ENCODE measurements at regions not wholly inside any gene's neighbourhood (a gene's known extent, or its start where the extent isn't known, plus 50 kb on each side); places are given as distances from the start of the nearest gene placed in this dataset.

DNA sequence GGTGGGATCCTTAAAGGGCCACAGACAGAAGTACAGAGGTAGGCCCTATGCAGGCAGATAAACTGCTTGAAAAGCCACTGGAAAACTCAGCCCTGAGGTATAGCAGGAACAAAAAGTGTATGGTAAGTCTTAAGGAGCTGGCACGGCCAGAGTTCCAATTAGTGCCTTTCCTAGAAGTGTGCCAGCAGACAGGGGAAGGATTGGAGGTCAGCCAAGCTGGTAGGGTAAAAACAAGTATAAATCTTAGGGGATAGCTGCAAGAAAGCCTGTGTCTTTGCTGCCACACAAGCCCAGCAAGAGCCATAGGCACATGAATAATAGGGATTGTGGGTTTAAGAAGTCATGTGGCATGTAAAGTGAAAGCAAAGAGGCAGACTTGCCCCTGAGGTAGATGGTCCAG lies 582.5 kb downstream of the PLOD2 start:
- POLR2A ChIA-PET (ENCODE audit: unreplicated experiment) = no interaction called here
- no peak overlapping the region for H2AFZ ChIP-seq
- no peak overlapping the region for H3K4me2 ChIP-seq
- DNase-seq = no peak
- BruUV-seq (replicated peaks) = no TSS peak
- H3K27me3 ChIP-seq (ENCODE audit: insufficient read depth, low read depth) = no peaks in the 10 kb centered on the region
- no peaks in the 10 kb centered on the region for H4K20me1 ChIP-seq (ENCODE audit: insufficient read depth)
- H3F3A ChIP-seq (ENCODE audit: insufficient read depth, low read depth) = no peaks in the 10 kb centered on the region
- CTCF ChIA-PET = no interaction called here
- intact Hi-C loops (cut with micrococcal nuclease; ENCODE audit: unreplicated experiment) = no loop called here
- TF ChIP-seq EZH2 (IDR thresholded peaks at IDR 0.05; ENCODE audit: low read depth) = no peak
- TF ChIP-seq, protein P1, sequence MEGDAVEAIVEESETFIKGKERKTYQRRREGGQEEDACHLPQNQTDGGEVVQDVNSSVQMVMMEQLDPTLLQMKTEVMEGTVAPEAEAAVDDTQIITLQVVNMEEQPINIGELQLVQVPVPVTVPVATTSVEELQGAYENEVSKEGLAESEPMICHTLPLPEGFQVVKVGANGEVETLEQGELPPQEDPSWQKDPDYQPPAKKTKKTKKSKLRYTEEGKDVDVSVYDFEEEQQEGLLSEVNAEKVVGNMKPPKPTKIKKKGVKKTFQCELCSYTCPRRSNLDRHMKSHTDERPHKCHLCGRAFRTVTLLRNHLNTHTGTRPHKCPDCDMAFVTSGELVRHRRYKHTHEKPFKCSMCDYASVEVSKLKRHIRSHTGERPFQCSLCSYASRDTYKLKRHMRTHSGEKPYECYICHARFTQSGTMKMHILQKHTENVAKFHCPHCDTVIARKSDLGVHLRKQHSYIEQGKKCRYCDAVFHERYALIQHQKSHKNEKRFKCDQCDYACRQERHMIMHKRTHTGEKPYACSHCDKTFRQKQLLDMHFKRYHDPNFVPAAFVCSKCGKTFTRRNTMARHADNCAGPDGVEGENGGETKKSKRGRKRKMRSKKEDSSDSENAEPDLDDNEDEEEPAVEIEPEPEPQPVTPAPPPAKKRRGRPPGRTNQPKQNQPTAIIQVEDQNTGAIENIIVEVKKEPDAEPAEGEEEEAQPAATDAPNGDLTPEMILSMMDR (conservative IDR thresholded peaks at IDR 0.05) = no peak
- no peaks in the 10 kb centered on the region for H3K79me2 ChIP-seq (ENCODE audit: low read depth)
- no peaks in the 10 kb centered on the region for H3K4me1 ChIP-seq (replicated peaks; ENCODE audit: insufficient read depth)
- H3K4me3 ChIP-seq = no peak overlapping the region
- H3K36me3 ChIP-seq (ENCODE audit: low read depth) = no peaks in the 10 kb centered on the region
- no peaks in the 10 kb centered on the region for H3K9me3 ChIP-seq (ENCODE audit: insufficient read depth, low read depth)
- H3K27ac ChIP-seq = no peak overlapping the region
- no peaks in the 10 kb centered on the region for H3K9me2 ChIP-seq (ENCODE audit: insufficient read depth)

DNA sequence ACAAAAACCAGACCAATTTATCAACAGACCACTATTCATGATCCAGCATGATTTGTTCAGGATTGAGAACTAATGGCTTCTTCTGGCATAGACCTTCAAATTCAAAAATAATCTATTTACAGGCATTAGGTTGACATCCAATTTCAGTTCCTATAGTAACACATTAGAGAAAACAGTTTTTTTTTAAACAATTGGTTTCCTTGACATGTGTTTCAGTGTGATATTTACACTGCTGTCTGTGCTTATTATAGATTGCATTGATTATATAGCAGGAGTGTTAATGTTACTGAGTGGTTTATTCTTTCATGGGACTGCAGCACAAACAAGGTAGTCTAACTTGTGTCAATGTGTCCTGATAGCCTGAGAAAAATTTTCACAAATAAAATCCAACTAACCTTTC lies 579.3 kb downstream of the PLOD2 start:
- Histone ChIP-seq H3K79me2 (ENCODE audit: low read depth) (no peaks in the 10 kb centered on the region), H3K4me2 (no peak overlapping the region), H3K27me3 (ENCODE audit: insufficient read depth, low read depth) (no peaks in the 10 kb centered on the region), H3K4me1 (replicated peaks; ENCODE audit: insufficient read depth) (no peaks in the 10 kb centered on the region), H3K4me3 (no peak overlapping the region), H3K36me3 (ENCODE audit: low read depth) (no peaks in the 10 kb centered on the region), H3K9me3 (ENCODE audit: insufficient read depth, low read depth) (no peaks in the 10 kb centered on the region), H4K20me1 (ENCODE audit: insufficient read depth) (no peaks in the 10 kb centered on the region), H3K27ac (no peak overlapping the region), H3F3A (ENCODE audit: insufficient read depth, low read depth) (no peaks in the 10 kb centered on the region), H2AFZ (no peak overlapping the region), H3K9me2 (ENCODE audit: insufficient read depth) (no peaks in the 10 kb centered on the region)
- CTCF ChIA-PET = no interaction called here
- no peak for DNase-seq
- POLR2A ChIA-PET (ENCODE audit: unreplicated experiment) = no interaction called here
- intact Hi-C loops (cut with micrococcal nuclease; ENCODE audit: unreplicated experiment) = no loop called here
- TF ChIP-seq EZH2 (IDR thresholded peaks at IDR 0.05; ENCODE audit: low read depth) = no peak
- TF ChIP-seq, protein P1 (conservative IDR thresholded peaks at IDR 0.05) = no peak
- BruUV-seq (replicated peaks) = no TSS peak

DNA sequence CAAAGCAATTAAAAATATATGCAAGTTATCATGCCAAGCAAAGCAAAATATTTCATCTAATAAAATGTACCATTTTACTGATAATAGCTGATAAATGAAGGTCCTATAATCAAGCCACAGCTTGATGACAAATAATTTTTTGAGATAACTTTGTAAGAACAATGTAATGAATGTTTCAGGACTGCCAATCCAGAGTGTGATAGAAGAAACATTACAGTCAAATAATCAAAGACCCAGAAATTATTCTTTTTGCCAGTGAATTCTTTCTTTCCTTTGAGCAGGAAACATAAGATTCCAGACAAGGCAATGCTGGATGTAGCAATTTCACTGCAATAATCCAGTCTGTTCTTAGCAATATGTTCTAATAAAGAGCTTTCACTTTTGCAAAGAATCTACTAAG lies 556.1 kb downstream of the PLOD2 start:
- Histone ChIP-seq H3K79me2 (ENCODE audit: low read depth) (no peaks in the 10 kb centered on the region), H4K20me1 (ENCODE audit: insufficient read depth) (no peaks in the 10 kb centered on the region), H3K27ac (no peak overlapping the region), H2AFZ (no peak overlapping the region; the same call in 1 of the 2 replicates), H3K36me3 (ENCODE audit: low read depth) (no peaks in the 10 kb centered on the region), H3K4me1 (replicated peaks; ENCODE audit: insufficient read depth) (no peaks in the 10 kb centered on the region), H3K4me2 (no peak overlapping the region), H3F3A (ENCODE audit: insufficient read depth, low read depth) (no peaks in the 10 kb centered on the region), H3K27me3 (ENCODE audit: insufficient read depth, low read depth) (no peaks in the 10 kb centered on the region), H3K9me3 (ENCODE audit: insufficient read depth, low read depth) (no peaks in the 10 kb centered on the region), H3K4me3 (no peak overlapping the region), H3K9me2 (ENCODE audit: insufficient read depth) (no peaks in the 10 kb centered on the region; the same call in 1 of the 2 replicates)
- CTCF ChIA-PET = no interaction called here
- intact Hi-C loops (cut with micrococcal nuclease; ENCODE audit: unreplicated experiment) = no loop called here
- BruUV-seq (replicated peaks) = no TSS peak
- DNase-seq = no peak
- TF ChIP-seq, protein P1 (conservative IDR thresholded peaks at IDR 0.05) = no peak
- no peak for TF ChIP-seq EZH2 (IDR thresholded peaks at IDR 0.05; ENCODE audit: low read depth)
- POLR2A ChIA-PET (ENCODE audit: unreplicated experiment) = no interaction called here

Data from PC-9 (cell line).